Breast epithelium (tissue), 3 donors: ENCODE measurements at regions not wholly inside any gene's neighbourhood (a gene's known extent, or its start where the extent isn't known, plus 50 kb on each side); places are given as distances from the start of the nearest gene placed in this dataset.

Experiments
- CTCF ChIP-seq, 3 donors: fragments of 450-650 bp; IDR thresholded peaks; one replicate each; pipeline ENCODE4 v1.5.1; 2016 to 2017; ENCODE audit warnings: antibody characterized with exemption in 3 of 3, mild to moderate bottlenecking in 3 of 3, moderate library complexity in 3 of 3
- POLR2AphosphoS5 ChIP-seq, 3 donors: sonication (generic); formaldehyde crosslinking; IDR thresholded peaks; one replicate each; pipeline ENCODE4 v1.6.1; 2017; ENCODE audit warnings: antibody characterized with exemption in 3 of 3

- TF ChIP-seq CTCF (IDR thresholded peaks at IDR 0.05) (no peak), POLR2AphosphoS5 (IDR thresholded peaks at IDR 0.05) (no peak)
Observed at GRCh38 chr5:26582350-26583045, 455.9 kb downstream of the CDH9 start.
